WERI-Rb-1 (cell line): ENCODE measurements at regions not wholly inside any gene's neighbourhood (a gene's known extent, or its start where the extent isn't known, plus 50 kb on each side); places are given as distances from the start of the nearest gene placed in this dataset.

ENCODE experiments used
- DNase-seq: peaks from one replicate; pipeline ENCODE4 v3.0.0-alpha.2; 2020
- H3K27ac ChIP-seq: fragments of 250-450 bp; sonication (Bioruptor Pico); 2 replicates; pipeline ENCODE4 v1.5.1; 2020; ENCODE audit warnings: mild to moderate bottlenecking, moderate library complexity
- H3K27me3 ChIP-seq: fragments of 250-450 bp; sonication (Bioruptor Pico); 2 replicates; pipeline ENCODE4 v1.5.1; 2021; ENCODE audit warnings: mild to moderate bottlenecking, low read depth, moderate library complexity; ENCODE audit not compliant: insufficient read depth, severe bottlenecking
- H3K36me3 ChIP-seq: fragments of 250-450 bp; sonication (Bioruptor Pico); 2 replicates; pipeline ENCODE4 v1.5.1; 2020; ENCODE audit warnings: mild to moderate bottlenecking, moderate library complexity
- H3K4me3 ChIP-seq: 2 replicates; pipeline ENCODE4 v1.5.1; 2011; ENCODE audit warnings: low read depth, mild to moderate bottlenecking, control low read depth, low read length
- H3K9me3 ChIP-seq: fragments of 250-450 bp; sonication (Bioruptor Pico); 2 replicates; pipeline ENCODE4 v1.5.1; 2021; ENCODE audit warnings: mild to moderate bottlenecking, moderate library complexity; ENCODE audit not compliant: severe bottlenecking
- CTCF ChIP-seq: IDR thresholded peaks from 2 replicates; pipeline ENCODE4 v1.5.1; 2011; ENCODE audit warnings: low read depth, mild to moderate bottlenecking, control low read depth, inconsistent platforms, low read length

- no peak overlapping the region for H3K27ac ChIP-seq
- no peak for DNase-seq
- H3K27me3 ChIP-seq, result peaks cover 9% of the 10 kb centered on the region
- no peaks in the 10 kb centered on the region for H3K36me3 ChIP-seq
- H3K9me3 ChIP-seq, result peaks cover 7% of the 10 kb centered on the region
- no peak overlapping the region for H3K4me3 ChIP-seq
- no peak for TF ChIP-seq CTCF
Measured at GRCh38 chr11:71383461-71383860, 64.7 kb downstream of the DHCR7 start.

GRCh38 chr11:71381781-71382505 is 66.2 kb downstream of the DHCR7 start:
- Histone ChIP-seq H3K4me3 (no peak overlapping the region), H3K27ac (no peak overlapping the region), H3K27me3 (no peaks in the 10 kb centered on the region), H3K36me3 (no peaks in the 10 kb centered on the region), H3K9me3 (no peaks in the 10 kb centered on the region)
- TF ChIP-seq CTCF, result no peak
- DNase-seq, result no peak

- TF ChIP-seq CTCF, result no peak
- H3K36me3 ChIP-seq, result no peaks in the 10 kb centered on the region
- no peak overlapping the region for H3K4me3 ChIP-seq
- no peak for DNase-seq
- H3K27ac ChIP-seq, result no peak overlapping the region
- H3K27me3 ChIP-seq, result no peaks in the 10 kb centered on the region
- H3K9me3 ChIP-seq, result no peaks in the 10 kb centered on the region
Measured at GRCh38 chr11:71379701-71380100, 68.5 kb downstream of the DHCR7 start.

GRCh38 chr11:71373791-71374454 is 74.3 kb downstream of the DHCR7 start:
- H3K36me3 ChIP-seq, result no peaks in the 10 kb centered on the region
- H3K4me3 ChIP-seq, result no peak overlapping the region
- H3K9me3 ChIP-seq, result no peaks in the 10 kb centered on the region
- no peak for DNase-seq
- no peak overlapping the region for H3K27ac ChIP-seq
- no peak for TF ChIP-seq CTCF
- no peaks in the 10 kb centered on the region for H3K27me3 ChIP-seq

GRCh38 chr11:71372693-71373657 is 75.2 kb downstream of the DHCR7 start:
- no peaks in the 10 kb centered on the region for H3K9me3 ChIP-seq
- DNase-seq, result no peak
- no peak overlapping the region for H3K27ac ChIP-seq

More at GRCh38 chr11:71372693-71373657, 75.2 kb downstream of the DHCR7 start:
- no peaks in the 10 kb centered on the region for H3K27me3 ChIP-seq
- TF ChIP-seq CTCF, result peak; percentile 50
- no peak overlapping the region for H3K4me3 ChIP-seq
- H3K36me3 ChIP-seq, result no peaks in the 10 kb centered on the region
